Right cardiac atrium (tissue), 5 donors: ENCODE measurements at regions not wholly inside any gene's neighbourhood (a gene's known extent, or its start where the extent isn't known, plus 50 kb on each side); places are given as distances from the start of the nearest gene placed in this dataset.

Source experiments
- ATAC-seq, 2 donors: fragments of 200-7000 bp; cut with Tn5 transposase; one replicate each; pipeline versions ENCODE4 v1.8.0 to v1.9.1; 2020; ENCODE audit warnings: moderate library complexity in 2 of 2, mild to moderate bottlenecking in 1 of 2
- DNase-seq, 3 donors: peaks; one replicate each; pipeline ENCODE4 v3.0.0-alpha.2; 2020
- H3K27ac ChIP-seq: one replicate; pipeline ENCODE4 v1.5.1; 2013; ENCODE audit warnings: mild to moderate bottlenecking, low read length, control low read depth, moderate library complexity
- H3K27me3 ChIP-seq: one replicate; pipeline ENCODE4 v1.6.1; 2013; ENCODE audit not compliant: control insufficient read depth, insufficient read depth
- H3K4me1 ChIP-seq: one replicate; pipeline ENCODE4 v1.6.1; 2013; ENCODE audit warnings: low read length; ENCODE audit not compliant: control insufficient read depth, insufficient read depth
- H3K4me3 ChIP-seq: one replicate; pipeline ENCODE4 v1.5.1; 2013; ENCODE audit warnings: low read length, control low read depth
- H3K9me3 ChIP-seq: one replicate; pipeline ENCODE4 v1.6.1; 2013; ENCODE audit warnings: low read length; ENCODE audit not compliant: control insufficient read depth
- WGBS: extraction: QIAGEN DNeasy Blood & Tissue Kit; methylation state at CpG from one replicate; pipeline ENCODE4 v1.1.7; 2013; 5-methylcytosine and 5-hydroxymethylcytosine counted together
- intact Hi-C, 4 donors: fragments of 100-400 bp; cut with DNase I; formaldehyde crosslinking; loops; one replicate each; pipeline versions ENCODE4 v1.11.0 to v1.14.0; 2022 to 2023
- donor health status: healthy with polysubstance abuse.
- donor health status: DM: no; HTN: yes; CAD: no.
- donor health status: DM: no; HTN: no; CAD: no.
- donor health status: DM: no; HTN: yes; CAD: no; lungs with severe emphysema.
- donor health status: DM: yes; HTN: yes; CAD: no.

DNA sequence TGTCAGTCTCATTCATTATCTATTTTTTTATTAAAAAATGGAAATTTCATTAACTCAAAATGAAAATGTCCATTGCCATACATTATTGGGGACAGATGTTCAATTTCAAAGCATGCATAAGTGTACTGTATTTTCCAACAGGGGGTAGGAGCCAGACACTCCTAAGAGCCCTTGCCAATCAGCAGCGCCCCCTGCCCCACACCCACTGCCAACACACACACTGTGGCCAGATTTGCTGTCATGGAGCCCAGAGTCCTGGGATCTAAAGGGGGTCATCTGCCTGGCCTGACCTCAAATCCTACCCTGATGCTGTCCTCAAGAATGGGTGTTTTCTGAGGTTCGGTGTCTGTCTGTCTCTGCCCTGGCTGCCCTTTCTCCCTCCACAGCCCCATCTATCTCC, 162.2 kb upstream of the TWIST2 start:
- no peaks in the 10 kb centered on the region for H3K9me3 ChIP-seq
- no peaks in the 10 kb centered on the region for H3K27me3 ChIP-seq
- 80% methylated on average over 2 of the region's 2 CpGs for WGBS
- ATAC-seq (no peak), DNase-seq (no peak)
- no peak overlapping the region for H3K4me3 ChIP-seq
- no peaks in the 10 kb centered on the region for H3K4me1 ChIP-seq
- H3K27ac ChIP-seq: no peak overlapping the region
- intact Hi-C loops: no loop called here

GRCh38 chr2:238686223-238686622, 161.7 kb upstream of the TWIST2 start:
- WGBS: 90% methylated on average over 7 of the region's 7 CpGs
- H3K4me1 ChIP-seq: no peaks in the 10 kb centered on the region
- H3K27ac ChIP-seq: no peak overlapping the region
- ATAC-seq: no peak
- intact Hi-C loops: no loop called here
- H3K27me3 ChIP-seq: no peaks in the 10 kb centered on the region
- no peaks in the 10 kb centered on the region for H3K9me3 ChIP-seq
- DNase-seq: no peak
- H3K4me3 ChIP-seq: no peak overlapping the region

GRCh38 chr2:238688193-238689153, 159.4 kb upstream of the TWIST2 start:
- DNase-seq (no peak), ATAC-seq (no peak)
- 73% methylated on average over 24 of the region's 24 CpGs for WGBS
- Histone ChIP-seq H3K9me3 (no peaks in the 10 kb centered on the region), H3K4me1 (no peaks in the 10 kb centered on the region), H3K27ac (no peak overlapping the region), H3K27me3 (no peaks in the 10 kb centered on the region), H3K4me3 (no peak overlapping the region)
- intact Hi-C loops: no loop called here

DNA sequence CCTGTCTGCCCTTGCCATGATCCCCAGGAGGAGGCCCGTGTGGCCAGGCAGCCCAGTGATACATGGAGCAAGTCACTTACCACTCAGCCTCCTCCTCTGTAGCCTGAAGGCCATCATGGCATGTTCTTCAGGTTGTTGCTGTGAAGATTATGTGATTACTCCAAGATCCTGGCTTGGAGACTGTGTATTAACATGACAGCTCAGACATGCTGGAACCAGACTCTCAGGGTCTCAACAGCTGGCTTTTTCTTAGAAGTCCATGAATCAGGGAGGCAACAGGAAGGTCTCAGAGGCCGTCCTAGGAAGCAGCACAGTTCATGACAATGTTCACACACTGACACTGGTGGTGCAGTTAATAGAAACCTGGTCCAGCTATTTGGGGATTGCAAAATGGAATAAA, 158.6 kb upstream of the TWIST2 start:
- 84% methylated on average over 2 of the region's 2 CpGs for WGBS
- H3K27ac ChIP-seq: no peak overlapping the region
- H3K9me3 ChIP-seq: no peaks in the 10 kb centered on the region
- no peak overlapping the region for H3K4me3 ChIP-seq
- no peaks in the 10 kb centered on the region for H3K27me3 ChIP-seq
- no peak for DNase-seq
- H3K4me1 ChIP-seq: no peaks in the 10 kb centered on the region
- intact Hi-C loops: no loop called here
- ATAC-seq: no peak

GRCh38 chr2:238689871-238690389, 158.0 kb upstream of the TWIST2 start:
- 79% methylated on average over 7 of the region's 7 CpGs for WGBS

GRCh38 chr2:238690511-238690910, 157.4 kb upstream of the TWIST2 start:
- Histone ChIP-seq H3K4me1 (no peaks in the 10 kb centered on the region), H3K27ac (no peak overlapping the region), H3K27me3 (no peaks in the 10 kb centered on the region), H3K9me3 (no peaks in the 10 kb centered on the region), H3K4me3 (no peak overlapping the region)
- ATAC-seq (no peak), DNase-seq (no peak)
- 85% methylated on average over 11 of the region's 11 CpGs for WGBS
- intact Hi-C loops: no loop called here

More at GRCh38 chr2:238689871-238690389, 158.0 kb upstream of the TWIST2 start:
- Histone ChIP-seq H3K4me3 (no peak overlapping the region), H3K9me3 (no peaks in the 10 kb centered on the region), H3K27me3 (no peaks in the 10 kb centered on the region), H3K4me1 (no peaks in the 10 kb centered on the region), H3K27ac (no peak overlapping the region)
- no peak for DNase-seq
- no peak for ATAC-seq
- intact Hi-C loops: no loop called here

DNA sequence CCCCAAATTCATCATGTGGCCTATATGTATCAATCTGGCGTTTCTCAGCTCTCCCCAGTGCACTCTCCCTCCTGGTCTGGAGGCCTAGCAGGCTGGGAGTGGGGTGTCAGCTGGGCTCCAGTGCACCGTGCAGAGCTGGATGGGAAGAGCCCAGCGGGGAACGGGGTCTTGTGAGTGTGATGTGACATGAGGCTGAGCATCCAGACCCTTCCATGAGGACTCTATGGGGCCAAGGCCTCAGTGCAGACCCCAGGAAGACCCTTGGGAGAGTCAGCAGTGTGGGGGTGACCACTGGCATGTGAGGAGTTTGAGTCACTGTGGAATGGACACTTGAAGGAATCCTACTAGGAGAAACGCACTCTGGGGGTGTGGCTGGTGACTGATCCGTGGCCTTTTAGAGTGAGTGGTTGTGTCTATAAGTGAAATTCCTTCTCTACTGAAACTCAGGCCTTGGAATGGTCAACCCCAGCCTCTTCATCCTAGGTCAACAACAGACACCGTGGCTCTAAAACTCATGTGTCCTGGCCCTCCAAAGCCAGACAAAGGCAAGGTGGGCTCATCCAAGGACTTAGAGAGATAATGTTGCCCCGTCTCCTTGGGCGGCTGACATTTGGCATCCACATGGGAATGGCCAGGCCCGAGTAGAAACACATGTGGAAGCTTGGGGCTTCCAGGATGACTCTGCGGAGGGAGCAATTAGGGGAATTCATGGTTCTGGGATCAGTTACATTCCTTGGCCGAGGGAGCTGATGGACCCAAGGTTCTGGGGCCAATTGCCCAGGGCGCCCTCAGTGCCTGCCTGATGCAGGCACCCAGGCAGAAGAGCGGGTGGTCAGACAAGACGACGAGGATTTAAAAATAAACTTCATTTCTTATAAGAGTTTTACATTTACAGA, 156.0 kb upstream of the TWIST2 start:
- Histone ChIP-seq H3K4me3 (no peak overlapping the region), H3K4me1 (no peaks in the 10 kb centered on the region), H3K27me3 (no peaks in the 10 kb centered on the region), H3K27ac (no peak overlapping the region), H3K9me3 (no peaks in the 10 kb centered on the region)
- intact Hi-C loops: no loop called here
- DNase-seq (no peak), ATAC-seq (no peak)
- 87% methylated on average over 16 of the region's 16 CpGs for WGBS

GRCh38 chr2:238692562-238692961, 155.3 kb upstream of the TWIST2 start:
- H3K27me3 ChIP-seq: no peaks in the 10 kb centered on the region
- H3K4me1 ChIP-seq: no peaks in the 10 kb centered on the region
- WGBS: 76% methylated on average over 7 of the region's 7 CpGs
- no peak overlapping the region for H3K4me3 ChIP-seq
- no peak for ATAC-seq
- intact Hi-C loops: no loop called here
- DNase-seq: no peak
- H3K27ac ChIP-seq: no peak overlapping the region
- no peaks in the 10 kb centered on the region for H3K9me3 ChIP-seq

- Histone ChIP-seq H3K4me1 (peaks cover 2% of the 10 kb centered on the region), H3K9me3 (no peaks in the 10 kb centered on the region), H3K27me3 (no peaks in the 10 kb centered on the region), H3K4me3 (no peak overlapping the region), H3K27ac (no peak overlapping the region)
- WGBS: 86% methylated on average over 13 of the region's 13 CpGs
- ATAC-seq (no peak), DNase-seq (no peak)
- intact Hi-C loops: no loop called here
Observed at GRCh38 chr2:238693337-238694093, 154.4 kb upstream of the TWIST2 start.

GRCh38 chr2:238694136-238694755, 153.6 kb upstream of the TWIST2 start:
- intact Hi-C loops: no loop called here
- DNase-seq: no peak
- Histone ChIP-seq H3K4me1 (peaks cover 2% of the 10 kb centered on the region), H3K27ac (no peak overlapping the region), H3K9me3 (no peaks in the 10 kb centered on the region), H3K4me3 (no peak overlapping the region), H3K27me3 (no peaks in the 10 kb centered on the region)
- WGBS: 90% methylated on average over 8 of the region's 8 CpGs
- ATAC-seq: no peak
